ENCODE measurements at regions not wholly inside any gene's neighbourhood (a gene's known extent, or its start where the extent isn't known, plus 50 kb on each side); places are given as distances from the start of the nearest gene placed in this dataset.
A peak's percentile ranks its signal among the peaks of the same experiment; 100 is the strongest.
"Not testable (repeated sequence)": the region's sequence is repeated elsewhere in the genome, so short reads cannot be mapped to it uniquely, and the experiment has no call there.

- no peak for DNase-seq
Observed at GRCh38 chr14:30322819-30323218, 236.1 kb upstream of the G2E3 start.

GRCh38 chr14:30330033-30330432, 228.9 kb upstream of the G2E3 start:
- DNase-seq, result no peak

- no peak for DNase-seq
Observed at GRCh38 chr14:30330445-30330844, 228.5 kb upstream of the G2E3 start.

- no peak for DNase-seq
Observed at GRCh38 chr14:30331030-30331429, 227.9 kb upstream of the G2E3 start.

GRCh38 chr14:30332374-30332773, 226.6 kb upstream of the G2E3 start:
- DNase-seq, result no peak

GRCh38 chr14:30333934-30334333, 225.0 kb upstream of the G2E3 start:
- no peak for DNase-seq

GRCh38 chr14:30337456-30337855, 221.5 kb upstream of the G2E3 start:
- DNase-seq, result no peak

- DNase-seq, result no peak
Observed at GRCh38 chr14:30339311-30339901, 219.6 kb upstream of the G2E3 start.

- no peak for DNase-seq
Observed at GRCh38 chr14:30340495-30340894, 218.5 kb upstream of the G2E3 start.

- DNase-seq, result no peak
Observed at GRCh38 chr14:30345511-30345910, 213.4 kb upstream of the G2E3 start.

- DNase-seq, result no peak
Observed at GRCh38 chr14:30348445-30348844, 210.5 kb upstream of the G2E3 start.

GRCh38 chr14:30349520-30349919, 209.4 kb upstream of the G2E3 start:
- DNase-seq, result no peak

- DNase-seq, result no peak
Observed at GRCh38 chr14:30354439-30354838, 204.5 kb upstream of the G2E3 start.

GRCh38 chr14:30355431-30355913, 203.5 kb upstream of the G2E3 start:
- no peak for DNase-seq

GRCh38 chr14:30356438-30357202, 202.3 kb upstream of the G2E3 start:
- no peak for DNase-seq

- no peak for DNase-seq
Observed at GRCh38 chr14:30357791-30358190, 201.2 kb upstream of the G2E3 start.

- no peak for DNase-seq
Observed at GRCh38 chr14:30362369-30363218, 196.4 kb upstream of the G2E3 start.

GRCh38 chr14:30363219-30363880, 195.6 kb upstream of the G2E3 start:
- not testable (repeated sequence) for DNase-seq

- no peak for DNase-seq
Observed at GRCh38 chr14:30369502-30370180, 189.3 kb upstream of the G2E3 start.

- DNase-seq, result no peak
Observed at GRCh38 chr14:30373053-30373452, 185.9 kb upstream of the G2E3 start.

GRCh38 chr14:30373526-30373925, 185.4 kb upstream of the G2E3 start:
- DNase-seq, result no peak

- peak; percentile 78 for DNase-seq
Observed at GRCh38 chr14:30375296-30375892, 183.6 kb upstream of the G2E3 start.
